ENCODE measurements at regions not wholly inside any gene's neighbourhood (a gene's known extent, or its start where the extent isn't known, plus 50 kb on each side); places are given as distances from the start of the nearest gene placed in this dataset.

DNA sequence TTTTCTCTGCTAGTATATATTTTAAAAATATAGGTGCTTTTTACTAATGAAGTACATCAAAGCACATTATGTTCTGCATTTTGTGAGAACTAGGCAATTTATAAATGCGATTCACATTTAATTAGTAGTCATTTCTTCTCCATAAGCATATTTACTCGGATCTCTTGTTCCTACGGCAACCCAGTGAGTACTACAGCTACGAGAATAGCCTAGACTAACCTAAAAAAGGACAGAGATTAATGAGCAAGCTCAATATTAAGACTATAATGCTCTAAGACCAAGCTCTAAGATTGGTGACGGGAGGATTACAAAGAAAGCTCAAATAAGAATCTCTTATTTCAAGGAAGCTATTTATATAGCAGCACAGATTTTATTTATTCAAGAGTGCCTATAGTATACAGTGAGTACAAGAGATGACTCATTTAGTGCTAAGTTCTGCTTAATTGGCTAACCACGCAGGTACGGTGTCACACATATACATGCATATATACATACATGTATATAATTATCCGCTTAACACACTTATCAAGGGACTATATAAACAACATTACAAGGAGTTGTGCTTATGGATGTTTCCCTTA is 364.7 kb downstream of the GPD2 start:
- Histone ChIP-seq H3K27ac (no peak overlapping the region), H2AFZ (ENCODE audit: low read depth) (no peak overlapping the region), H3K4me3 (IDR thresholded peaks at IDR 0.05; ENCODE audit: insufficient read depth, low read depth, low read length) (no peak overlapping the region), H3K36me3 (ENCODE audit: insufficient read depth) (no peaks in the 10 kb centered on the region), H3K79me2 (ENCODE audit: insufficient read depth, low read depth) (no peaks in the 10 kb centered on the region), H4K20me1 (ENCODE audit: insufficient read depth) (no peaks in the 10 kb centered on the region), H3K27me3 (ENCODE audit: insufficient read depth, low read depth) (no peaks in the 10 kb centered on the region), H3K4me2 (no peak overlapping the region), H3K4me1 (ENCODE audit: low read depth, poor library complexity, severe bottlenecking) (peaks cover 5% of the 10 kb centered on the region), H3K9ac (no peak overlapping the region)
- TF ChIP-seq, protein P1, sequence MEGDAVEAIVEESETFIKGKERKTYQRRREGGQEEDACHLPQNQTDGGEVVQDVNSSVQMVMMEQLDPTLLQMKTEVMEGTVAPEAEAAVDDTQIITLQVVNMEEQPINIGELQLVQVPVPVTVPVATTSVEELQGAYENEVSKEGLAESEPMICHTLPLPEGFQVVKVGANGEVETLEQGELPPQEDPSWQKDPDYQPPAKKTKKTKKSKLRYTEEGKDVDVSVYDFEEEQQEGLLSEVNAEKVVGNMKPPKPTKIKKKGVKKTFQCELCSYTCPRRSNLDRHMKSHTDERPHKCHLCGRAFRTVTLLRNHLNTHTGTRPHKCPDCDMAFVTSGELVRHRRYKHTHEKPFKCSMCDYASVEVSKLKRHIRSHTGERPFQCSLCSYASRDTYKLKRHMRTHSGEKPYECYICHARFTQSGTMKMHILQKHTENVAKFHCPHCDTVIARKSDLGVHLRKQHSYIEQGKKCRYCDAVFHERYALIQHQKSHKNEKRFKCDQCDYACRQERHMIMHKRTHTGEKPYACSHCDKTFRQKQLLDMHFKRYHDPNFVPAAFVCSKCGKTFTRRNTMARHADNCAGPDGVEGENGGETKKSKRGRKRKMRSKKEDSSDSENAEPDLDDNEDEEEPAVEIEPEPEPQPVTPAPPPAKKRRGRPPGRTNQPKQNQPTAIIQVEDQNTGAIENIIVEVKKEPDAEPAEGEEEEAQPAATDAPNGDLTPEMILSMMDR (conservative IDR thresholded peaks at IDR 0.05; ENCODE audit: low read depth, low read length), result no peak

DNA sequence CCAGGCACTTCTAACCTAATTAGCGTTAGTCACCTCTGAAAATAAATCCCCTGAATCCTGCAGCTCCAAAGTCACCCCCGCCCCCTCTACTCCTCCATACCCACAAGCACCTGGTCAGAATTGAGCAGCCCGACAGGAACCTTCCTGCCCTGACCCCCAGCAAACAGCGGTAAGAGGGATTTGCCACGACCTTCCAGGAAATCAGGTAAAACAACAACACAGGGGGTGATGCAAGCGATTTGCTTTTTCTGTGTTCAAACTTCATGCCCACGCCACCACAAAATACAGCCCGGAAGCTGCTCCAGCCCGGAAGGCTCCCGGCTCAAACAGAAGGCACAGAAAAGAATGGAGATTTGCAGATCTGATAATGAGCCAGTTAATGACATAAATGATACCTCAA is 367.1 kb downstream of the GPD2 start:
- TF ChIP-seq, protein P1 (conservative IDR thresholded peaks at IDR 0.05; ENCODE audit: low read depth, low read length), result no peak
- H4K20me1 ChIP-seq (ENCODE audit: insufficient read depth), result no peaks in the 10 kb centered on the region
- H3K4me1 ChIP-seq (ENCODE audit: low read depth, poor library complexity, severe bottlenecking), result peaks cover 5% of the 10 kb centered on the region
- no peaks in the 10 kb centered on the region for H3K36me3 ChIP-seq (ENCODE audit: insufficient read depth)
- no peak overlapping the region for H3K4me2 ChIP-seq
- no peak overlapping the region for H3K4me3 ChIP-seq (IDR thresholded peaks at IDR 0.05; ENCODE audit: insufficient read depth, low read depth, low read length)
- H3K79me2 ChIP-seq (ENCODE audit: insufficient read depth, low read depth), result no peaks in the 10 kb centered on the region
- no peak overlapping the region for H3K27ac ChIP-seq
- no peak overlapping the region for H3K9ac ChIP-seq
- no peaks in the 10 kb centered on the region for H3K27me3 ChIP-seq (ENCODE audit: insufficient read depth, low read depth)
- H2AFZ ChIP-seq (ENCODE audit: low read depth), result no peak overlapping the region

DNA sequence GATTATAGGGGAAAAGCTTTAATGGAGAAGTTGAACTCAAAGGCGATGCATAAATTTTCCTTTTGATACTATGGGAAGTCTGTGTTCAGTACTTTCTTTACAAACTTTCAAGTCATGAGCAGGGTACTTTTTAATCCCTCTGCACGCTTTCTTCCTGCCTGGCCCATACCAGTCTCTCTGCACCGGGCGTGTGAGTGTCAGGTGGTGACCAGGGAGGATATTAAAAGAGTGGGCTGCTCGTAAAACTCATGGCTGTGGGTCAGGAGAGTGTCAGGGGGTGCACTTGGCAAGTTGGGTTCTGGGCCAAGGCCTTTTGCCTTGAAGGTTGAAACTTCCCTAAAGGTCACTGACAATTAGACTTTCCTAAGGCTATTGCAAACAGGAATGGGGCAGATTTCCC is 367.8 kb downstream of the GPD2 start:
- TF ChIP-seq, protein P1 (conservative IDR thresholded peaks at IDR 0.05; ENCODE audit: low read depth, low read length), result no peak
- Histone ChIP-seq H2AFZ (ENCODE audit: low read depth) (no peak overlapping the region), H3K4me2 (no peak overlapping the region), H4K20me1 (ENCODE audit: insufficient read depth) (no peaks in the 10 kb centered on the region), H3K9ac (no peak overlapping the region), H3K4me1 (ENCODE audit: low read depth, poor library complexity, severe bottlenecking) (peaks cover 5% of the 10 kb centered on the region), H3K27me3 (ENCODE audit: insufficient read depth, low read depth) (no peaks in the 10 kb centered on the region), H3K79me2 (ENCODE audit: insufficient read depth, low read depth) (no peaks in the 10 kb centered on the region), H3K27ac (no peak overlapping the region), H3K36me3 (ENCODE audit: insufficient read depth) (no peaks in the 10 kb centered on the region), H3K4me3 (IDR thresholded peaks at IDR 0.05; ENCODE audit: insufficient read depth, low read depth, low read length) (no peak overlapping the region)

DNA sequence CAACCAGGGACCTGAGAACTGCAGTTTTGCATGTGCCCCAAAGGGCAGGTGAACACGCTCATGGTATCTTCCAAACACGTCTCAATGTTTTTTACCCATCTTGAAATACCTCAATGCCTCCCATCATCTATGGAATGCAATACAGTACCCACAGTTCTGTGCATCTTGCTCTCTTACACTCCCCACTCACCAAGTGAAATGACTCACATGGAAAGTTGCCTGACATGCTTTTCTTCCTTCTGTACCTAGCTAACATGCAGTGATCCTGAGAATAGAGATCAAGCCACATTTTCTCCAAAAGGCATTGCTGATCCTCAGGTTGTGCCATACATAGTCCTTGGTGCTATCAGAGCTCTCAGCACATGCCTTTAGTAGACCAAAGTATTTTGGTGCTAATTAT is 373.9 kb downstream of the GPD2 start:
- no peaks in the 10 kb centered on the region for H4K20me1 ChIP-seq (ENCODE audit: insufficient read depth)
- no peaks in the 10 kb centered on the region for H3K27me3 ChIP-seq (ENCODE audit: insufficient read depth, low read depth)
- H3K36me3 ChIP-seq (ENCODE audit: insufficient read depth), result no peaks in the 10 kb centered on the region
- no peak overlapping the region for H3K4me2 ChIP-seq
- no peak overlapping the region for H2AFZ ChIP-seq (ENCODE audit: low read depth)
- H3K9ac ChIP-seq, result no peak overlapping the region
- no peak overlapping the region for H3K27ac ChIP-seq
- H3K79me2 ChIP-seq (ENCODE audit: insufficient read depth, low read depth), result no peaks in the 10 kb centered on the region
- H3K4me1 ChIP-seq (ENCODE audit: low read depth, poor library complexity, severe bottlenecking), result no peaks in the 10 kb centered on the region
- H3K4me3 ChIP-seq (IDR thresholded peaks at IDR 0.05; ENCODE audit: insufficient read depth, low read depth, low read length), result no peak overlapping the region
- TF ChIP-seq, protein P1 (conservative IDR thresholded peaks at IDR 0.05; ENCODE audit: low read depth, low read length), result no peak

All from KMS-11 (cell line).